NCI-H146 (cell line): ENCODE measurements at regions not wholly inside any gene's neighbourhood (a gene's known extent, or its start where the extent isn't known, plus 50 kb on each side); places are given as distances from the start of the nearest gene placed in this dataset.

Experiments used
- DNase-seq: peaks from one replicate; lab custom pipeline; 2025; lab: John Stamatoyannopoulos, UW

DNA sequence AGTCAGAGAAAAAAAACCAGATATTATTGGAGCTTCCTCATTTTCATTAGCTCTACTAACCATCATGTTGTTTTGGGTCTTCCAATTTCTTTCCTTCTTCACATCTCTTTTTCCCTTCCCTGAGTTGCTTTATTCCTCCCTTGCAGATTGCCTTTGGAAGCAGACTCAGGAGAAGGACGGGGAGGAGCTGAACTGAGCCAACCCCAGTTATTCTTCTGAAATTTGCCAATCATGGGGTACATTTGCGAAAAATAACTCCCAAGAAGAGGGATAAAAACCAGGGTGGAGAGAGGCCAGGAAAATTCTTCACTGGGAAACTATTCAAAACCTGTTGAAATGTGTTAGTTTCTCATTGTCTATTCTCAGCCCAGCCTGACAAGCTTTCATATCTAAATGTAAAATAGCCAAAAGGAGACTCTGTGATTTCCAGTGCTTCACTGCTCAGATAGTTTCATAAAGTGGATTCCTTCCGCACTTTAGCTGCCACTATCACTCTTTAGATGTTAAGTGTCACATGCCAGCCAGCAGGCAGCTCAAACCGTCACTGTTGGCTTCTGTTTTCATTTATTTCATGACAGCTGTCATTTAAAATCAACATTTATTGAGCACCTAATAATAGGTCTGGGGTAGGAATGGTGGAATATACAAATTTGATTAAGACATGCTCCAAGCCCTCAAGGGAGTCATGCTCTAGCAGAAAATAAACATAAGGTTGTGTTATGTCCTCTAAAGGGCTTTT is 204.5 kb downstream of the SREK1 start:
- DNase-seq, result no peak

- no peak for DNase-seq
These were observed 207.7 kb downstream of the SREK1 start for GRCh38 chr5:66351813-66352212.

DNA sequence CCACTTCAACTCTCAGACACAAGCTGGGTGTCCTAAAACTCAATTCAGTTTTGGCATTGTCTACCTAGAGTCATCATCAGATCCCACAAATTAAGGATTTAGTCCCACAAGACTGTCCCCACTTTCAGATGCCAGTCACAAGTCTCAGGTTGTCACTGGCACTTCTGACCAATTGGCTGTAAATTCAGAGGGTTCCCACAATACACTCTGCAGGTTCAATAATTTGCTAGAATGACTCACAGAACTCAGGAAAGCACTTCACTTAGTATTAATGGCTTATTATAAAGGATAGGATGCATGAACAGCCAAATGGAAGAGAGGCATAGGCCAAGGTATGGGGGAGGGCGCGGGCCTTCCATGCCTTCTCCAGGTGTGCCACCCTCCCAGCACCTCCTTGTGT is 209.1 kb downstream of the SREK1 start:
- DNase-seq, result no peak

DNA sequence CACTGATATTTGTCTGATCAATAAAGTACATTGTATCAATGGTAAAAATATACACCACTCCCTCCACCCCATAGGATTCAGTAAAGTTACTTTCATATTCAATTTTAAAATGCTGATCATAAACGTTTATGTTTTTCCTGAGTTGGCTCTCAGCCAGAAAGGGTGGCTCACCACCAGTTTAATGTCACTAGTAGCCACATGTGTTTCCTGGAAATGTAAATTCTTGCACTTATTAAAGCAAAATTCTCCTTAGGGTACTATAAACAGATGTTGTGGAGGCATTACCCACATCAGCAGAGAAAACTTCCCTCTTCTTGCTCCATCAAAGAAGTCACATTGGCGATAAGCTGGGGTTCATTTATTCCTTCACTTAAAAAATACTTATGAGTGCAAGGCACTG is 210.3 kb downstream of the SREK1 start:
- no peak for DNase-seq

DNA sequence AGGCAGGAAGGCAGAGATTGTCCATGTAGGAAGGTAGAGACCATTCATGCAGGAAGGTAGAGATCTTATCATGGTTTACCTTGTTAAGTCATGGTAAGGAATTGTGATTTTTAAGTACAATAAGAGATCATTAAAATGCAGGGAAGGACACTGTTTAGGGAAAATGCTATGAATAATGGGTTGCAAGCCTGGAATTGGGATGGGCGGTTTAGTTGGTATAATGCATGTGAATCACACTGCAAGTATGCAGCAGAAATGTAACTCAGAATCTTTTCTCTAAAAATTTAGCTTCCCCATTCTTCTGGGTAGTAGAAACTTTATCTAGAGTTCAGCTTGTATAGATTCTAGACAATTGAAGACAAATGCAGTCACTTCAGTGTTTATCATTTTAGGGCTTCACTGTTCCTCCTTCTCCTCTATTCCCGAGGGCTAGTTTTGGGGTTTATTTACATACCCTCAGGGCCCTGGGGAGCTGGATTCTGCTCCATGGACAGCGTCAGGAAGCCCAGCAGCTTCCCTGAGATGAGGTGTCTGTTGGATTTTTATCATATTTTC is 212.0 kb downstream of the SREK1 start:
- DNase-seq, result no peak

GRCh38 chr5:66358741-66359140 is 214.6 kb downstream of the SREK1 start:
- no peak for DNase-seq

DNA sequence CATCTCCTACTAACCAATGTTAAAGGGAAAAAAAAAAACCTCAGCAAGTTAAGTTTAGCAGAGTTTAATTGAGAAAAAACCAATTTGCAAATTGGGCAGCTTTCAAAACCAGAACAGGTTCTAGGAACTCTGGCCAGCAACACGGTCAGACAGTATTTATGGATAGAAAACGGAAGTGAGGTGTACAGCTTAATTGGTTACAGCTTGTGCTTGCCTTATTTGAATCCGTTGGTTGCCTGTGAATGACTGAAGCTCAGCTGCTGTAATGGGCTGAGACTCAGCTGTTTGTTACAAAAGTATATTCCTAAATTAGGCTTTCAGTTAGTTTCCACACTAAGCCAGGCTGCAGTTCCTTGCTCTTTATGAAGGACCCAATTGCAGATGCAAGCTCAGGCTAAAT is 217.0 kb downstream of the SREK1 start:
- DNase-seq, result no peak

DNA sequence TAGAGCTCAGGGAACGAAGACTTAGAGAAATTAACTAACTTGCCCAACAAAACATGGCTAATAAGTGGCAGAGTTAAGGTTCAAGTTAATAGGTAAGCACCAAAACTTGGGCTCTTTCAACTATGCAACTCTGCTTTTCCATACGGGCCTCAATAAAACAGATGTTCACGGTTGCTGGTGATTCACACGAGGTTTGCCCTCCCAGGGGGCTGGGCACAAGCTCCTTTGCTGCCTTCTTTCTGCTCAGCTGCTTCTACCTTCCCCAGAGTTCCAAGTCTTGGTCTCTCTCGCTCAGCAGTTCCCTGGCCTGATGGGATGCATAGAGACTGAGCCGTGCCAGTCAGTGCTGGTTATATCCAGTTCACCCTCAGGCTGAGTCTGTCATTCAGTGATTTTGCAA is 217.9 kb downstream of the SREK1 start:
- no peak for DNase-seq

DNA sequence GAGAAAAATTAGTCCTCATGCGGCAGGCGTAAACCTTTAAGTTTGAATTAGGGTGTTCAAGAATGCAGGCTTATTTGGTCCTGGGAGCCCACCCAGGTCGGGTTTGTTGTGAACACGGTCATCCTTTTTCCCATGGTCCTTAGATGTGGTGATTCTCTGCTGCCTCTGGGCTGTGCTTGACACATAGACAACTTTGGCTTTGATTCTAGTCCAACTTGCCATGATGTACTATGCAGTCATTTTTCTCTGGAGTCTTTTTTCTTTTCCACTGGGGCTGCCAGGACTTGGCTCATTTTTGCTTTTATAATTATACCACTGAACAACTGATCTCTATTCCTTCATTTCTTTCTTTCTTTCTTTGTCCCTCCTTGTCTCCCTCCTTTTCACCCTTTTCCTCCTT is 218.6 kb downstream of the SREK1 start:
- DNase-seq, result no peak

DNA sequence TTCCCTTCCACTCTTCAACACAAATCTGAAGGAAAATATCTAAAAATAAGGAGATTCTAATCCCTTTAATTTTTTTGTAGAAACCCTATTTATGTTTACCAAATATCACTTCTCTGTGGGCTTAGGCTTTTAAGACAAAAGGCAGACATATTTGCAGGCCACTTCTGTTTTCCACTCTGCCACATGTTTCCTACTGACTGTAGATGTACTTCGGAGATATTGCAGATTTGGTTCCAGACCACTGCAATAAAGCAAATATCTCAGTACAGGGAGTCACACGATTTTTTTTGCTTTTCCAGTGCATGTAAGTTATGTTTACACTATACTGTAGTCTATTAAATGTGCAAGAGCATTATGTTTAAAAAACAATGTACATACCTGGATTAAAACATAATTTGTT is 219.0 kb downstream of the SREK1 start:
- DNase-seq, result no peak

DNA sequence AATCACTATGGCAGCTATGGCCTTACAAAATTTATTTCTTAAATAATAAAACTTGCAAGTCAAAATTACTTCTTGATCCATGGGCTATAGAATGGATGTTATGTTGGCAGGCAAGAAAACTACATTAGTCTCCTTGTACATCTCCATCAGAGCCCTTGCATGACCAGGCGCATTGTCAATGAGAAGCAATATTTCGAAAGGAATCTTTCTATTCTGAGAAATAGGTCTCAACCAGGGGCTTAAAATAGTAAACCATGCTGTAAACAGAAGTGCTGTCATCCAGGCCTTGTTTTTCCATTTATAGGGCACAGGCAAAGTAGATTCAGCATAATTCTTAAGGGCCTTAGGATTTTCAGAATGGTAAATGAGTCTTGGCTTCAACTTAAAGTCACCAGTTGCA is 220.1 kb downstream of the SREK1 start:
- DNase-seq, result no peak

DNA sequence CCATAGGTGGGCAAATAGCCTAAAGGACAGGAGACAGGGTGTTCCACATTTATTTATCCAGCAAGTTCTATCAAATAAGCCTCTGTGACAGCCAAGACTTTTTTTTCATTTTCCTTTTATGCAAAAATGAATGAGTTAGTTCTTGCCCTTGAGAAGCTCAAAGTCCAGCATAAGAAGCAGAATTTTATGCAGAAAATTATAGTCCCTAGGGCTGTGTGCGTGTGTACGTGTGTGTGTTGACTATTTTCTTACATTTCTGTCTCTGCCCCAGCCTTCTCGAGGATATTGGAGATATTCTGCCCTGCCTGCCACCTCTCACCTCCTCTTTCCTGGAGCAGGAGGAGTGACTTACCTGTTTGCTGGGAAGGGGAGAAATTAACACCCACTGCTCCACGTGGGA is 221.9 kb downstream of the SREK1 start:
- DNase-seq, result no peak

- no peak for DNase-seq
These were observed 223.9 kb downstream of the SREK1 start for GRCh38 chr5:66367814-66368541.

- no peak for DNase-seq
These were observed 224.7 kb downstream of the SREK1 start for GRCh38 chr5:66368811-66369210.

DNA sequence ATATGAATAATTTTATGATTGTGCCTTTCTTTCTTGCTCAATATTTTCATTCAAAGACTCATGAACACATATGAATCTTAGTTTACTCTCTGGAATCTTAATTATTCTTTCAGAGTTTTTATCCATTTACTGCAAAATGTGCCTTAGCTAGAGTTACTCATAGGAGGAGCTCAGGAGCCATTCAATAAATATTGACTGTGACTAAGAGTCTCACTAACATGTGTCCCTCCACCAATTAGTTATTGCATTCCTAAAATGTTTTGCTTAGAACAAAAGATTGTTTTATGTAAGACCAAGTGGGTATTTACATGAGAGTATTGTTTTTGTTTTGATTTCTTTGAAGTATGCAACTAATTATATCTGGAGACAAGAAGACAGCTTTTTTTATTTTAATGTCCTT is 218.4 kb upstream of the MAST4 start:
- DNase-seq, result no peak

DNA sequence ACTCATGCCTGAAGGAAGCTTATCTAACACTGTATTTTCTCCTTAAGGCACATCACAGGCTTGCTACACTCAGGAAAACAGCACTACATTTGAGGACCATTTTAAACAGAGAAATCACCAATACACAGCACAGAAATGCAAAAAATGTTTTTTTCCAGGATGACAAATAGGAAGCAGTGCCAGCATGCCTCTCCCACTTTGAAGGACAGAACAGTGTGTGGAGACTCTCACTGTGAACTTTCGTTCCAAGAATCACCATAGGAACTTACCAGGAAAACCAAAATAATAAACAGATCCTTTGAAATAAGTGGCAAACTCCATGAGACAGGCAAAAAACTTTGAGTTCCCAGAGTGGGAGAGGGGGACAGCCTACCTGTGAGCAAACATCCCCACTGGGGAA is 217.8 kb upstream of the MAST4 start:
- no peak for DNase-seq

- DNase-seq, result no peak
These were observed 214.0 kb upstream of the MAST4 start for GRCh38 chr5:66382152-66382551.

GRCh38 chr5:66405145-66405544 is 191.0 kb upstream of the MAST4 start:
- DNase-seq, result peak; percentile 22

GRCh38 chr5:66406761-66407336 is 189.3 kb upstream of the MAST4 start:
- DNase-seq, result peak; percentile 89

DNA sequence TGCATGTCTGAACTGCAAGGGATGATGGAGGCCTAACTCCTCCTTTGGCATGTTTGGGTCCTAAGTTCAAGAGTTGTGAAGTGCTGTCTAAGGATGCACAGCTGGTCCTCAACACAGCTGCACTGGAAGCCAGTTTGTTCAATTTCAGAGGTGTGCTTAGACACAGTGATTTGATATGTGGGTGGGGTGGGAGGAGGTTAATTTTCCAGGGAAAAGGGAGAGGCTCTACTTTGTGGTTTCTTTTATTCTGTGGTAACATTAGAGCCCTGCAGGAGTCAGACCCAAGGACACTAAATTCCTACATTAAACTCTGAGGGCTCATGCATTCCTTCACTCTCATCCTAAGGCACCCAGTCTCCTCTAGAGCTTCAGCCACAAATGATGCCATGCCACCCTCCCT is 188.4 kb upstream of the MAST4 start:
- no peak for DNase-seq

- no peak for DNase-seq
These were observed 187.6 kb upstream of the MAST4 start for GRCh38 chr5:66408576-66408975.

- peak; percentile 42 for DNase-seq
These were observed 186.1 kb upstream of the MAST4 start for GRCh38 chr5:66410122-66410521.

- no peak for DNase-seq
These were observed 184.5 kb upstream of the MAST4 start for GRCh38 chr5:66411701-66412100.
